HL-60 (cell line): ENCODE measurements at regions not wholly inside any gene's neighbourhood (a gene's known extent, or its start where the extent isn't known, plus 50 kb on each side); places are given as distances from the start of the nearest gene placed in this dataset.

Experiments used
- CTCF ChIP-seq: IDR thresholded peaks from one replicate; pipeline ENCODE4 v1.5.1; 2011; ENCODE audit warnings: low read length, control low read depth, inconsistent platforms; ENCODE audit not compliant: insufficient read depth
- GABPA ChIP-seq: IDR thresholded peaks from 2 replicates; pipeline ENCODE4 v1.6.1; 2012; ENCODE audit warnings: low read depth
- POLR2AphosphoS5 ChIP-seq: IDR thresholded peaks from 2 replicates; pipeline ENCODE4 v1.6.1; 2012; ENCODE audit warnings: low read depth
- REST ChIP-seq: IDR thresholded peaks from 2 replicates; pipeline ENCODE4 v1.6.1; 2012; ENCODE audit warnings: low read depth; ENCODE audit not compliant: insufficient replicate concordance
- SPI1 ChIP-seq: IDR thresholded peaks from 2 replicates; pipeline ENCODE4 v1.6.1; 2012; ENCODE audit warnings: low read depth, mild to moderate bottlenecking, borderline replicate concordance

GRCh38 chr13:111535523-111535811 lies 215.0 kb downstream of the TEX29 start:
- TF ChIP-seq CTCF: no peak
- TF ChIP-seq POLR2AphosphoS5: no peak
- TF ChIP-seq REST: no peak
- no peak for TF ChIP-seq GABPA
- TF ChIP-seq SPI1: no peak
